Neuronal stem cell (in vitro differentiated cells): ENCODE measurements at regions not wholly inside any gene's neighbourhood (a gene's known extent, or its start where the extent isn't known, plus 50 kb on each side); places are given as distances from the start of the nearest gene placed in this dataset.

ENCODE experiments used
- DNase-seq: peaks from one replicate; pipeline ENCODE4 v3.0.0-alpha.2; 2013; ENCODE audit warnings: low spot score
- H2AFZ ChIP-seq: one replicate; pipeline ENCODE4 v1.6.1; 2013; ENCODE audit warnings: mild to moderate bottlenecking, low read length, inconsistent platforms
- H2AK5ac ChIP-seq: 2 replicates; pipeline ENCODE4 v1.6.1; 2013; ENCODE audit warnings: low read depth, mild to moderate bottlenecking, inconsistent platforms, low read length, moderate library complexity, mixed read lengths
- H2BK120ac ChIP-seq: 2 replicates; pipeline ENCODE4 v1.6.1; 2013; ENCODE audit warnings: low read depth, mild to moderate bottlenecking, inconsistent platforms, low read length, moderate library complexity, mixed read lengths
- H2BK12ac ChIP-seq: one replicate; pipeline ENCODE4 v1.6.1; 2013; ENCODE audit warnings: low read length, inconsistent platforms
- H2BK15ac ChIP-seq: 2 replicates; pipeline ENCODE4 v1.6.1; 2013; ENCODE audit warnings: mild to moderate bottlenecking, low read length, inconsistent platforms, mixed read lengths
- H2BK5ac ChIP-seq: one replicate; pipeline ENCODE4 v1.6.1; 2013; ENCODE audit warnings: inconsistent platforms, mild to moderate bottlenecking, low read length, moderate library complexity
- H3K14ac ChIP-seq: one replicate; pipeline ENCODE4 v1.6.1; 2013; ENCODE audit warnings: low read length, inconsistent platforms
- H3K18ac ChIP-seq: 2 replicates; pipeline ENCODE4 v1.6.1; 2013; ENCODE audit warnings: low read length, inconsistent platforms
- H3K23ac ChIP-seq: 2 replicates; pipeline ENCODE4 v1.6.1; 2013; ENCODE audit warnings: low read depth, mild to moderate bottlenecking, mixed read lengths, low read length, inconsistent platforms; ENCODE audit not compliant: poor library complexity
- H3K27ac ChIP-seq: replicated peaks from 3 replicates; pipeline ENCODE4 v1.5.1; 2013; ENCODE audit warnings: low read length, inconsistent platforms
- H3K27me3 ChIP-seq, 3 experiments: 2 replicates each; pipeline ENCODE4 v1.6.1; 2013; ENCODE audit warnings: low read length in 3 of 3, mild to moderate bottlenecking in 2 of 3, inconsistent platforms in 1 of 3, low read depth in 1 of 3, mixed read lengths in 1 of 3, moderate library complexity in 1 of 3; ENCODE audit not compliant: control insufficient read depth in 3 of 3, insufficient read depth in 3 of 3
- H3K36me3 ChIP-seq, 2 donors: replicated peaks in 1 of 2; 2 replicates each; pipeline ENCODE4 v1.6.1; 2013; ENCODE audit warnings: low read length in 2 of 2; ENCODE audit not compliant: control insufficient read depth in 2 of 2, insufficient read depth in 2 of 2
- H3K4ac ChIP-seq: 2 replicates; pipeline ENCODE4 v1.6.1; 2013; ENCODE audit warnings: inconsistent platforms, mild to moderate bottlenecking, low read length, moderate library complexity
- H3K4me1 ChIP-seq, 2 donors: 1 replicate in 1 of 2; 2 replicates in 1 of 2; pipeline ENCODE4 v1.6.1; 2013; ENCODE audit warnings: low read length in 2 of 2, low read depth in 1 of 2; ENCODE audit not compliant: control insufficient read depth in 2 of 2, insufficient read depth in 1 of 2
- H3K4me2 ChIP-seq: one replicate; pipeline ENCODE4 v1.6.1; 2013; ENCODE audit warnings: mild to moderate bottlenecking, low read length, inconsistent platforms; ENCODE audit not compliant: insufficient read depth, poor library complexity, severe bottlenecking
- H3K4me3 ChIP-seq, 2 donors: 2 replicates each; pipeline ENCODE4 v1.5.1; 2013; ENCODE audit warnings: low read length in 2 of 2, mild to moderate bottlenecking in 2 of 2, inconsistent platforms in 1 of 2, moderate library complexity in 1 of 2
- H3K79me1 ChIP-seq: one replicate; pipeline ENCODE4 v1.6.1; 2013; ENCODE audit warnings: low read depth, mild to moderate bottlenecking, inconsistent platforms, low read length, moderate library complexity
- H3K9ac ChIP-seq: one replicate; pipeline ENCODE4 v1.6.1; 2013; ENCODE audit warnings: mild to moderate bottlenecking, low read depth, low read length, inconsistent platforms; ENCODE audit not compliant: poor library complexity
- H3K9me3 ChIP-seq, 2 donors: replicated peaks in 1 of 2; 2 replicates each; pipeline versions ENCODE3 to v1.6.1; 2013; ENCODE audit warnings: low read length in 2 of 2, mild to moderate bottlenecking in 2 of 2, inconsistent platforms in 1 of 2, low read depth in 1 of 2, mixed read lengths in 1 of 2, moderate library complexity in 1 of 2; ENCODE audit not compliant: control insufficient read depth in 2 of 2, insufficient read depth in 1 of 2
- H4K8ac ChIP-seq: one replicate; pipeline ENCODE4 v1.6.1; 2013; ENCODE audit warnings: low read depth, mild to moderate bottlenecking, inconsistent platforms, low read length, moderate library complexity
- H4K91ac ChIP-seq: one replicate; pipeline ENCODE4 v1.6.1; 2013; ENCODE audit warnings: low read length, low read depth, mild to moderate bottlenecking, inconsistent platforms; ENCODE audit not compliant: poor library complexity
- WGBS, 2 donors: extraction: QIAGEN DNeasy Blood & Tissue Kit; methylation state at CpG; one replicate each; pipeline ENCODE4 v1.1.7; 2013; ENCODE audit warnings: missing lambda C conversion rate in 2 of 2, mixed read lengths in 1 of 2; ENCODE audit not compliant: insufficient read length in 2 of 2, insufficient replicate concordance in 1 of 2; ENCODE audit errors: extremely low coverage in 2 of 2; 5-methylcytosine and 5-hydroxymethylcytosine counted together

DNA sequence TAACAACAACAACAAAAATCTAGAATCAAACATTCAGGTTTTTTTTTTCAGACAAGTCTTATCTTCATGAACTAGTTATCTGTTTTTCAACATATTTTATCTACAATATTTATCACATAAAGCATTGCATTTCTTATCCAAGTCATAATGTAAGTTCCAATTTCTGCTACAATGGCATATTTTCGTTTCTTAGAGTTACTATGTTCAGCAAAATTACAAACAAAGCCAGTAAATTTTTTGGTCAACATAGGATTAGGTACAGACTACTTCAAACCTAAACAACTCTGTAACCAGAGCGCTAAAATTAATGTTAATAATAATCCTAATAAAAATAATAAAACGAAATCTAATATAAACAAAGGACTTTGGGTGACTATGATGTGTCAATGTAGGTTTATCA, 165.4 kb upstream of the TACR3 start:
- Histone ChIP-seq H2BK12ac (no peak overlapping the region), H3K4me2 (no peak overlapping the region), H3K4me3 (no peak overlapping the region), H4K8ac (no peak overlapping the region), H2AK5ac (no peak overlapping the region), H3K18ac (no peak overlapping the region), H2BK120ac (no peak overlapping the region), H4K91ac (no peak overlapping the region), H3K9ac (no peak overlapping the region), H3K9me3 (no peaks in the 10 kb centered on the region), H3K4me1 (no peaks in the 10 kb centered on the region), H3K4ac (no peak overlapping the region), H3K27ac (no peak overlapping the region), H2BK15ac (no peak overlapping the region), H2BK5ac (no peak overlapping the region), H3K36me3 (no peaks in the 10 kb centered on the region), H3K79me1 (no peaks in the 10 kb centered on the region), H3K14ac (no peak overlapping the region), H3K27me3 (no peaks in the 10 kb centered on the region), H3K23ac (no peak overlapping the region), H2AFZ (no peak overlapping the region)
- DNase-seq, result no peak
- no CpG with 5 or more reads among the region's 3 CpGs for WGBS, 2 donors

DNA sequence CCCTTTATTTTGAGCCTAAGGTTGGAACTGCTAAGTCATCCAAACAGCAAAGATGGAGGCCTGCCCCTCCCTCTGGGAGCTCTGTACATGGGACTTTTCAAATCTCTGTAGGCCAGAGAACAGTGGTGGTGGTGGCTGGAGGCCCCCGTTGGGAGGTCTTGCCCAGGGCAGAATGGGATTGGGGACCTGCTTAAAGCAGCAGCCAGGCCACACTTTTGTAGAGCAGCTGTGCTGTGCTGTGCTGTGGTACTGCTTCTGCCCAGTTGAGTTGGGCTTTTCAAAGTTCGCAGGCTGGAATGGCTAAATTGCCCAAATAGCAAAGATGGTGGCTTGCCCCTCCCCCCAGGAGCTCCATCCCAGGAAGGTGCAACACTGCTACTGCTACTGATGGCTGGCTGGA, 147.5 kb upstream of the TACR3 start:
- no peak for DNase-seq
- Histone ChIP-seq H2BK5ac (no peak overlapping the region), H2AFZ (peak overlapping the region; percentile 59), H3K27me3 (no peaks in the 10 kb centered on the region), H3K36me3 (no peaks in the 10 kb centered on the region), H3K4me3 (no peak overlapping the region), H3K14ac (no peak overlapping the region), H4K91ac (no peak overlapping the region), H2BK12ac (no peak overlapping the region), H4K8ac (no peak overlapping the region), H2BK120ac (no peak overlapping the region), H3K9ac (no peak overlapping the region), H3K18ac (no peak overlapping the region), H3K23ac (no peak overlapping the region), H2BK15ac (no peak overlapping the region), H3K27ac (no peak overlapping the region), H3K4me2 (no peak overlapping the region), H3K4me1 (no peaks in the 10 kb centered on the region), H3K79me1 (no peaks in the 10 kb centered on the region), H3K9me3 (no peaks in the 10 kb centered on the region), H3K4ac (no peak overlapping the region), H2AK5ac (no peak overlapping the region)
- WGBS, 2 donors, result no CpG with 5 or more reads among the region's 2 CpGs

DNA sequence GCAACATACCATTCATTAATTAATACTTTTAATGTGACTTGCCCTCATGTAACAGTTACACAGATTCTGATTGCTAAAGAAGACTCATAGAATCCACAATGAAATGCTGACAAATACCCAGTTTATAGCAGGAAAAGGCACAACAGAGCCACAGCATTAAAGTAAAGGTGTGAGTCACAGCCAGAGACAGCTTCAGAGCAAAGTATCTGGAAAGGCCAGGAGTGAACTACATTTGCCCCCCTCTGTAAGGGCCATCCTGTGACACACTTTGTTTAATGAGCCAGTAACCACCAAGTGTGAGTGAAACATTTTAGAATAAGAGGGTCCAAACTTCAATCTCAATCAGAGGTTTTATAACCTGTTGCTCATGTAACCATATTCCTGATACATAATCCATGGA, 133.8 kb upstream of the TACR3 start:
- Histone ChIP-seq H2AK5ac (no peak overlapping the region), H4K91ac (no peak overlapping the region), H3K79me1 (no peaks in the 10 kb centered on the region), H3K4ac (no peak overlapping the region), H3K18ac (no peak overlapping the region), H2BK120ac (no peak overlapping the region), H3K27me3 (no peaks in the 10 kb centered on the region), H3K9ac (no peak overlapping the region), H3K9me3 (no peaks in the 10 kb centered on the region), H3K14ac (no peak overlapping the region), H4K8ac (no peak overlapping the region), H3K23ac (no peak overlapping the region), H2BK15ac (no peak overlapping the region), H2AFZ (no peak overlapping the region), H3K4me2 (no peak overlapping the region), H3K36me3 (no peaks in the 10 kb centered on the region), H3K27ac (no peak overlapping the region), H2BK5ac (no peak overlapping the region), H3K4me1 (no peaks in the 10 kb centered on the region), H3K4me3 (no peak overlapping the region), H2BK12ac (no peak overlapping the region)
- no peak for DNase-seq

DNA sequence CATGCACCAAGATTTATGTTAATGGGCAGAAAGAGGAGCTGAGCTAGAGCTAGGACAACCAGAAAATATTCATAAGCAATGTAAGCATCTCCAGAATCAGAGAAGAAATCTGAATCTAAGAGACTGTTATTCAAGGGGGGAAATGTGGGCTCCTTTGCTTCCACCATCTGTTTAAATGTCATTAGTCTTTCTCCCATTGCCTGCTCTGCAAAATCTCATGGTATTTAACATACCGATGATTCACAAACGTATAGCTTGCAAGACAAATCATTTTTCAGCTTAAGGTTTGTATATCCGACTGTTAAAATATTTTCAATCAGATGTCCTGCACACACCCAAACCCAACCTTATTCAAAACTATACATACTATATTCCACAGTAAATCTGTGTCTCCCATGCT, 133.4 kb upstream of the TACR3 start:
- no peak overlapping the region for H2BK120ac ChIP-seq
- no peak overlapping the region for H3K4me2 ChIP-seq
- no peaks in the 10 kb centered on the region for H3K36me3 ChIP-seq
- H3K4me1 ChIP-seq, result no peaks in the 10 kb centered on the region
- H3K79me1 ChIP-seq, result no peaks in the 10 kb centered on the region
- DNase-seq, result no peak
- H2BK5ac ChIP-seq, result no peak overlapping the region
- H4K91ac ChIP-seq, result no peak overlapping the region
- H3K27ac ChIP-seq, result no peak overlapping the region
- no peak overlapping the region for H3K9ac ChIP-seq
- H2AFZ ChIP-seq, result no peak overlapping the region
- WGBS, 2 donors, result no CpG with 5 or more reads among the region's 3 CpGs
- no peak overlapping the region for H2AK5ac ChIP-seq
- no peak overlapping the region for H3K23ac ChIP-seq
- no peak overlapping the region for H3K18ac ChIP-seq
- no peak overlapping the region for H4K8ac ChIP-seq
- H3K4me3 ChIP-seq, result no peak overlapping the region
- H3K27me3 ChIP-seq, result no peaks in the 10 kb centered on the region
- H3K4ac ChIP-seq, result no peak overlapping the region
- H2BK15ac ChIP-seq, result no peak overlapping the region
- no peaks in the 10 kb centered on the region for H3K9me3 ChIP-seq
- no peak overlapping the region for H2BK12ac ChIP-seq
- H3K14ac ChIP-seq, result no peak overlapping the region
